DMS 273 (cell line): ENCODE measurements at regions not wholly inside any gene's neighbourhood (a gene's known extent, or its start where the extent isn't known, plus 50 kb on each side); places are given as distances from the start of the nearest gene placed in this dataset.

ENCODE experiments used
- DNase-seq: peaks from one replicate; lab custom pipeline; 2025; ENCODE audit not compliant: unreplicated experiment; lab: John Stamatoyannopoulos, UW

GRCh38 chr2:16051841-16052564, 111.7 kb downstream of the MYCN start:
- DNase-seq, result no peak

DNA sequence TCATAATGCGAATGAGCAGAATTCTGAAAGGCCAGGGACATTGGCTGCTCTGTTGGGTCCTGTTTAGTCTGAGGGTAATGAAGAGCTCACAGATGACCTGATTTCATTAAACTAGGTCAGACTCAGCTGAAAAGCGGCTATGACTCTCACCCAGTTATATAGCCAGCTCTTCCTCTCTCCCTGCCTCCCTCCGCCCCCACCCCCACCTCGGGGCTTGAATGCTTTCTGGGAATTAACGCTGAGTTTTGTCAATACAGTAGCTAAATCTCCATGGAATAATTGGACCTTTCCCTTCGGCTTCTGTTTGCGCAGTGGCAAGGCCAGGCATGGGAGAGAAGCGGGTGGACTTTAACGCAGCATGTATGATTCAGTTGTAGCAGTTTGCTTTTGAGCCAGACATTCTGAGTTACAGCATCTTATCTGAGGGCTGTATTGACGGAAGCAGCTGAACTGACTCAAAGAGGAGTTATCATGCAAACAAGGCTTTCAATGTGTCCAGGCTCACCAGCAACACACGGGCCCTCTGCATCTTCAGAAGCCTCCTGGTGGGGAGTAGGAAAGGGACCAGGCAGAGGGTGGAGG, 110.6 kb downstream of the MYCN start:
- DNase-seq, result no peak

DNA sequence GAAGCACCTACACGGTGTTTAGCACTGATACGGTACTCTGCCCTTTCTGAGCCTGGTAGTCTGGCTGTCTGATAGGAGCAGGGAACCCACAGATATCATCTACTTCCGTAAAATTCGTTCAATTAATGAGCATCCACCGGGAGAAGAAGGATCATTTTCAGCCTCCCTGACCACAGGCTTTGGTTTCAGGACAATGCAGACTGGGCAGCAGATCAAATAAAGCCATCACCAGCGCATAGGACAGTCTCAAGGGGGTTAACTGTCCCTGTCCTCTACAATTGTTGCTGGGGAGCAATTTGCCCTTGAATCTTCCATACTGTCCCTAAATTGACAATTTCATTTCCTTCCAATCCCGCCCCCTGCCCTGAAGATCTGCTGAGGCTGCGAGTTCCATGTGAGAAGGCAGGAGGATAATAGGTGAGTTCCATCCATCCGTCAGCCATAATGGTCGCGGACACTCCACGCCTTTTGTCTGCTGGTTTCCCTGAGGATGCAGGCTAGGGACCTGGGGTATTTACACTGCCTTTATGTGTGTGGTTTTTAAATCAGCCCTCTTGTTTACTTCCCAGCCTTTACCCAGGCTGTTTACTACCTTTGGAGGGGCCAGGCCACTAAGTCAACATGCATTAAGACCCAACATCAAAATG, 110.0 kb downstream of the MYCN start:
- no peak for DNase-seq

DNA sequence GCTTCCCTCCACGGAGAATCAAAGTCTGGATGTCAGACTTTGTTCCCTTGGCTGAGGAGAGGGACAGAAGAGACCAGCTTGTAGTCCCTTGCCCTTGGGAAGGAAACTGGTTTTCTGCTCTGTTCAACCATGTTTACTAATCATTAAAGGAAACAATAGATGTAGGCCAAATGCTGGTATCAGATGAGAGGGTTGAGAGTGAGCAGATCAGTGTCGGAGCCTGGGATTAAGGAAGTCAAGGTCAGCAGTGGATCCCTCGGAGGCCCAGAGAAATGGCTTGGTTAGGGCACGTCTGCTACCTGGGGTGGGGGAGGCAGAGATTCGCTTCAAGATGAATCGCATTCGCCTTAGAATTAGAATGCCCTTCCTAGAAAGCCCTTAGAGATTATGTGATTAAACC, 109.1 kb downstream of the MYCN start:
- DNase-seq, result no peak

DNA sequence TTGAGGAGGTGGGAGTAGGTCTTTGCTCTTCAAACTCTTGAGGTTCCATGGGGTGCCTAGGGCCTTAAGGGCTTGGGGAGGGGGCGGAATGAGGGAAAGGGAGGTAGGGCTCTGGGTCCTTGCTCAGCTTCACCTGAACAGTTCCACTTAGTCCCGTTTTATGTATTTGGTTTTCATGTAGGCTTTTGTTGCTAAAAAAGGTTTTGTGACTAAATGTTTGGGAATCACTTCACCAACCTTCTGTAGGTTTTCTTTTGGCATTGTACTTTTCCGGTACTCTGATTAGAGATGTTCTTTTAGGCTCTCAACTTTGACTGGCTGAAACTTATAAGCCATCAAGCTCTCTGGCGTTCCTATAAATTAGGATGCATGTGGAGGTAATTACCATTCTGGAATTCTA, 108.1 kb downstream of the MYCN start:
- no peak for DNase-seq

DNA sequence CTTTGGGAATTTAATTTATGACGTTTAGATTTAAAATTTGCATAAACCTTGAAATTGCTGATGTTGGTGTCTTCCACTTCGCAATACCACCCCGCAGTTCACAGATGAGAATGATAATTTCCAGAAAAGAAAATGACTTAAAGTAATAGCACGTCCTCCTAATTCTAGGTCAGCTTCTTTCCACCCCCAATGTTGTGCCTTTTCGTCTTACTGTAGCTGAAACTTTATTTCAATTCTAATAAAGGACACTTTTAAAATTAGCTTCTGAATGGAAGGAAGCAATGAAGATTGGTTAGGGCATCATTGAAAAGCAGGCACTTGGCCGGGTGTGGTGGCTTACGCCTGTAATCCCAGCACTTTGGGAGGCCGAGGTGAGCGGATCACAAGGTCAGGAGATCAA, 107.4 kb downstream of the MYCN start:
- no peak for DNase-seq

GRCh38 chr2:16046649-16047048, 106.3 kb downstream of the MYCN start:
- no peak for DNase-seq

- DNase-seq, result no peak
Observed at GRCh38 chr2:16045653-16046352, 105.5 kb downstream of the MYCN start.

DNA sequence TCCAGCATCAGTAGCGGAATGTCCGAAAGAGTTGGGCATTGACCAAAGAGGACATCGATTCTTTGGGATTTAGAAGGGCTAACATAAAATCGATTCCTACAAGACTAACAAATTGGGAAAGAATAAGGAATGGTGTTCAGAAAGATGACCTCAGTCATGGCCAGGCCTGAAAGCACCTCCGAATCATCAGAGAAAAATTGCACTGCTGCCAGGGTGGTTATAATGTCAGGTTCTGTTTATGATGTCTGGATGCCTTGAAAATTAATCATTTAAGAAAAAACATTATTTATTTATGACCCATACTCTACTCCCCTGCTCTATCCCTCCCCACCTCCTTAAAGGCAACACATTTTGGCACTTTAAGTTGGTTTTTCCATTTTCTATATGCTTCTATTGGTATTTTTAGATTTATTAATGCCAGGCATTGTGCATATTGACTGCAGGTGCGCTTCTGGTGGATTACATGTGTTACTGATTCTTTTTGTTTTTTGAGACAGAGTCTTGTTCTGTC, 104.7 kb downstream of the MYCN start:
- no peak for DNase-seq

DNA sequence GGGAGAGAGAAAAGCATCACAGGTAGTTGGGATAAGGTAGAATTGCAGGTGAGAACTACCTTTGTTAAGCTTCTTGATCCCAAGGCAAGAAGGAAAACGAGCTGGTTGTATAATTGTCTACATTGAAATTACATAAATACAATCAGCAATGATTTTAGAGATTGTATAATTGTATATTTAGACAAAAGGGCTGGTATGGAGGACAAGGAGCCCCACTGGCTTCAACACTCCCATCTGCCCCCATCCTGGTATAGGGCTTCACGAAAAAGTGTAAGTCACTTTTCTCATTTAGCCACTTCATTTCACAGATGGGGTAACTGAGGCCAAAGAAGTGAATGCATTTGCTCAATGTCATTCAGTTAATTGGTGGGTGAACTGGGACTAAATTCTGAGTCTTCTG, 103.3 kb downstream of the MYCN start:
- no peak for DNase-seq

DNA sequence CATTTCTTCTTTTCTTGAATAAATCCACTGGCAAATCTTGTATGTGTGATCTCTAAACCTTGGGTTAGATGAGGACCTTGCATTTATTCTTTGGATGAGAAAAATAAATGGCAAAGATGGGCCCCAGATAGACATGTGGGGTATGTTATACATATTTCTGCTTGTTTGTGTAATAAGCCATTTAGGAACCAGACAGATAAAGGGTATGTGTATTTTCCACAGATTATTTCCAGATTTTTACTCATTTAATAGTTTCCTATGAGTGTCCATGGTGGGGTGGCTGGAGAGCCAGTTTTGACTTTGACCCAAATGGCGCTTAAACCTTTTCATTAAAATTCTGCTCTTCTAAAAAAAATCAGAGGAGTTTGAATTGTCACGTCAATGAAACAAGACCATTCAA, 102.8 kb downstream of the MYCN start:
- no peak for DNase-seq

GRCh38 chr2:16042201-16042700, 101.9 kb downstream of the MYCN start:
- DNase-seq, result no peak

DNA sequence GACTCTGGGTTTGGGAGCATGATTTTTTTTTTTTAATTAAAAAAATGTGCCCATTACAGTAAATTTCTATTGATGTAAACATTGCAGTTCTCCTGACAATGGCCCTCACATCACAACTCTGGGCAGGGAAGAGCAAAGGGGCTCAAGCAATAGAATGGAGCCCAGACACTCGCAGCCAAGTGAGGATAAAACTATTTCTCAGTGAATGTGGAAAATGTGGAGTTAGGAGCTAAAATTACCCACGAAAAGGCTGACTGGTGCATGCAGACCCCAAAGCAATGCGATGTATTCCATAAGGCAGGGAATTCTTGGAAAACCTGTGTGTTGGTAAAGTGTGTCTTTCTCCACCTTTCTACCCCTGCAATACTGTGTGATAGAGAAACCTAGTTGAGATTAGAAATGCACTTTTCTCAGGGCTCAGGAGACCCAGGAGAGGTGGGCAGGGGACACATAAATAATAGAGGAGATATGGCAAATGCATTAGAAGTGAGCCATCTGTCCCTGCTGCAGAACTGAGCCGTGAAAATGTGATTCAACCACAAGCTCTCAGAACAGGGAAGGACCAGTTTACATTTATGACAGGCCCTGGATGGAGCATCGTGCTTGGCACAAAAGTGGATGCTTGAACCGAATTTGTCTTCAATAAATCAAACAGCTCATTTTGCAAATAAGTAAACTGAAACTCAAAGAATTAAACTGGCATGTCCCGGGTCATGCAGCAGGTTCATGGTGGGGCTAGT, 100.1 kb downstream of the MYCN start:
- DNase-seq, result no peak

- DNase-seq, result no peak
Observed at GRCh38 chr2:16039823-16040222, 99.5 kb downstream of the MYCN start.

DNA sequence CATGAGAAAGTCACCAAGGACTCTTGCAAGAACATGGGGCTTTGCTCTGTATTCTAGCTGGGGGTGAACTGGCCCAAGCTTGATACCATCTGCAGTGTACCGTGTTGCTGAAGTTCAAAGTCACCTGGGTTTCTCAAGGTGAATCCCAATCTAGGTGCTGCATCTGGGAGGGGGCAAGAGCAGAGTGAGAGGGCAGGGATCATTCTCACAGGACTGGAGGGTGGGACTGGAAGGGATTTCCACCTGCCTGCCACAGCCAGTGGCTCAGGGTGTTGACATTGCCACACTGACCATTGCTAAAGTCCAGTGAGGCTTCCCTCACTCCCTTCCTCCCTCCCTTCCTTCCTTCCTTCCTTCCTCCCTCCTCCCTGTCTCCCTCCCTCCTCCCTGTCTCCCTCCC, 98.7 kb downstream of the MYCN start:
- DNase-seq, result no peak

- peak; percentile 51 for DNase-seq
Observed at GRCh38 chr2:16038621-16039020, 98.3 kb downstream of the MYCN start.

DNA sequence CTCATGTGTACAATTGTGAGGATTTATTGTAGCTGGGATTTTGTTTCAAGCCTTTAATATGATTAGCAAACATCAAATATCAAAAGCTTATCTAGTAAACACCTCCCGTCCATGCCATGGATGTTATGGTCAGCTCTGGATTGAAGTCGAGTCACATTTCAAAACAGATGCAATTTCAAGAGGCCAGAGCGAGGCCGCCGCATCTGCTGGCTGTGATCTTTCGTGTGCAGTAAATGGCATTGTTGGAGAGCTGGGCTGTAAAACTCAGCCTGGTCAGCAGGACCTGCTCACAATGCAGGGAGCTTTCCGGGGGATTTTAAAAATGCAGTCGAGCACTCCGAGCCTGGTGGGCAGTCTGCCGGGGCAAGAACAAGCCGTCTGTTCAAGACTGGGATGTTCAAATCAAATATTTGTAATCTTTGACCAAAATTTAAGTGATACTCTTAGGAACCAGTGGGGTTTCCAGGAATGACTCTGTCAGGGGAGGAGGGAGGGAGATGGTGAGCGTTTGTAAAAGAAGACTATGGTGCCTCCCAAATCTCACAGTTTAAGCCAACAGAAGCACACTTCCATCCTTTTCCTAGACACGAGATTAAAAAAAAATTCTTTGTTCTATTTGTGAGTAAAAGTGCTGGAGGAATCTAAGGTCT, 97.6 kb downstream of the MYCN start:
- DNase-seq, result no peak

GRCh38 chr2:16036951-16037350, 96.6 kb downstream of the MYCN start:
- DNase-seq, result peak; percentile 5

- no peak for DNase-seq
Observed at GRCh38 chr2:16035747-16036745, 95.7 kb downstream of the MYCN start.
